Coronary artery (tissue), 2 donors: ENCODE measurements at regions not wholly inside any gene's neighbourhood (a gene's known extent, or its start where the extent isn't known, plus 50 kb on each side); places are given as distances from the start of the nearest gene placed in this dataset.
"Not testable (repeated sequence)": the region's sequence is repeated elsewhere in the genome, so short reads cannot be mapped to it uniquely, and the experiment has no call there.

ENCODE experiments used
- DNase-seq: peaks from one replicate; pipeline ENCODE4 v3.0.0-alpha.2; 2017; ENCODE audit warnings: low spot score
- H3K27ac ChIP-seq, 2 donors: fragments of 200-600 bp; sonication (generic); one replicate each; pipeline ENCODE4 v1.5.1; 2016 to 2019
- H3K4me3 ChIP-seq: fragments of 200-600 bp; sonication (generic); 2 replicates; pipeline ENCODE4 v1.5.1; 2016; ENCODE audit warnings: mild to moderate bottlenecking, moderate library complexity
- TF ChIP-seq, protein P1 (sequence below): fragments of 200-600 bp; sonication (generic); IDR thresholded peaks from one replicate; pipeline ENCODE4 v1.5.1; 2019; ENCODE audit warnings: antibody characterized with exemption

GRCh38 chr4:15336410-15337167 lies 91.2 kb upstream of the C1QTNF7 start:
- TF ChIP-seq, protein P1, sequence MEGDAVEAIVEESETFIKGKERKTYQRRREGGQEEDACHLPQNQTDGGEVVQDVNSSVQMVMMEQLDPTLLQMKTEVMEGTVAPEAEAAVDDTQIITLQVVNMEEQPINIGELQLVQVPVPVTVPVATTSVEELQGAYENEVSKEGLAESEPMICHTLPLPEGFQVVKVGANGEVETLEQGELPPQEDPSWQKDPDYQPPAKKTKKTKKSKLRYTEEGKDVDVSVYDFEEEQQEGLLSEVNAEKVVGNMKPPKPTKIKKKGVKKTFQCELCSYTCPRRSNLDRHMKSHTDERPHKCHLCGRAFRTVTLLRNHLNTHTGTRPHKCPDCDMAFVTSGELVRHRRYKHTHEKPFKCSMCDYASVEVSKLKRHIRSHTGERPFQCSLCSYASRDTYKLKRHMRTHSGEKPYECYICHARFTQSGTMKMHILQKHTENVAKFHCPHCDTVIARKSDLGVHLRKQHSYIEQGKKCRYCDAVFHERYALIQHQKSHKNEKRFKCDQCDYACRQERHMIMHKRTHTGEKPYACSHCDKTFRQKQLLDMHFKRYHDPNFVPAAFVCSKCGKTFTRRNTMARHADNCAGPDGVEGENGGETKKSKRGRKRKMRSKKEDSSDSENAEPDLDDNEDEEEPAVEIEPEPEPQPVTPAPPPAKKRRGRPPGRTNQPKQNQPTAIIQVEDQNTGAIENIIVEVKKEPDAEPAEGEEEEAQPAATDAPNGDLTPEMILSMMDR: no peak
- Histone ChIP-seq H3K4me3 (no peak overlapping the region), H3K27ac (no peak overlapping the region)
- DNase-seq: no peak

- H3K27ac ChIP-seq, H3K4me3 ChIP-seq, DNase-seq: not testable (repeated sequence)
Measured at GRCh38 chr4:15337168-15337657, 90.6 kb upstream of the C1QTNF7 start.

DNA sequence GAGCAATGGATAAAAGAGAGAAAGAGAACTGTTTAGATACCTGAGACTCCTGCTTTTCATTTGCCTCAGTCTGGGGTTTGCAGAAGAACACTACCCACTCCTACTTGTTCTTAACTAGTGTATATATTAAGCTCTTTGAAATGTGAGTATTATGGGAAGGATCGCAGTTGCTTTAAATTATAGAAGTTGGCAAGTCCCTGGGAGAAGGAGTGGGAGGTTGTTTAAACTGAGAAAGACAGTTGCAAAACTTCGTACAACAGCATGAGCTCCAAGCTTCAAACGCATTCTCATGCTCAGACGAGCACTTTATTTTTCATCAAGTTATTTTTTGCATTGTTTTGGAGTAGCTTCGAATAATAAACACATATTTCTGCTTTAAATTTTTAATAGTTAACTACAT lies 88.1 kb upstream of the C1QTNF7 start:
- Histone ChIP-seq H3K27ac (no peak overlapping the region), H3K4me3 (no peak overlapping the region)
- DNase-seq: no peak
- TF ChIP-seq, protein P1: no peak

DNA sequence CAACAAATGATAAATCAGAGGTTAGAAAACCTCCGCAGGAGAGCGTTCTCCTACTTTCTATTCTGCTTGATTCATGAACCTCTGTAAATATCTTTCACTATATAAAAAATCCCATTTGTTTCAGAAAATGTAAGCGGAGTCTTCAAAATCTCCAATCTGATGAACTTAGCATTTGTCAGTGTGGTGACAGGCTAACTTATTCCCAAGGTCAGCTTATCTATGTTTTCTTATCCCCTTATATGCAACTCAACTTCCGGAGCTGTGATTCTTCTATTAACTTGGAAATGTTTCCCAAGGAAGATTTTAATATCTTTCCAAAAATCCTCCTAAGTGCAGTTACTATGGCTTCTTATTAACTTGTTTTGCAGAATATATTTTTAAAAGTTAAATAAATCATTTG lies 87.5 kb upstream of the C1QTNF7 start:
- no peak for DNase-seq
- no peak overlapping the region for H3K4me3 ChIP-seq
- no peak overlapping the region for H3K27ac ChIP-seq
- TF ChIP-seq, protein P1: no peak

DNA sequence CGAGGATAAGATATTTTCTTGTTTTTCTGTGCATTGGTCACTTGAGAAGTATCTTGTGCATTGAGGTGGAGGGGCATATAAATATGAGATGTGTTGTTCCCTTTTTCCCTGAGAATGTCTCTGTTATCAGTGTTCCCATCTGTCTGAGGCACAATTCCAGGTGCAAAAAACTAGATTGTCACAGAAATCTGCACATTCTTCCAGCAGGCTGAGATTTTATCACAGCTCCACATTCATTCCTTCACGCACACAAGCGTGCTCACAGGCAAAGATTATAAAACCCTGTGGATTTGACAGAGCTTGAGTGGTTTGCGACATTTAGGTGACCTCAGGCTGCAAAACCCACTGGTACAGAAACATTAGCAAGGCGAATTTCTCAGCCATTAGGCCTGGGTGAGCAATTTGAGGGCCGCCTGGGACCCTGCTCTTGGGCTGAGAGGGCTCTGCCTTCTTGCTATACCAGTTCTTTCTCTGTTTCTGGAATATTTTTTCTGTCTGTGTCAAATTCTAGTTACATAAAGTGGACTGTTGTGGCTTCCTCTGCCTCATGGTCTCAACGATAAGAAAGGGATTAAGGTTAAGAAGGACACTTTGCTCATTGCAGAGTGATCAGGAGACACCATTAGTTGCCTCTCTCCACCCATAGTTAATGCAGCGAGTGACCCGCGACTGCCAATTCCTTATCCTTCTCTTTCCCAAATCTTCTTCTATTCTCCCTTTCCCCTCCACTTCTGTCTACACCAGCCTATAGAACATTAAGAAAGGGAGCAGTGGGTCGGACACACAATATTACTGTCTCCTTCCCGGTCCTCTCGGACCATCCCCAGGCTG lies 86.7 kb upstream of the C1QTNF7 start:
- H3K27ac ChIP-seq: no peak overlapping the region
- TF ChIP-seq, protein P1: no peak
- H3K4me3 ChIP-seq: peak overlapping the region; percentile 15
- no peak for DNase-seq

DNA sequence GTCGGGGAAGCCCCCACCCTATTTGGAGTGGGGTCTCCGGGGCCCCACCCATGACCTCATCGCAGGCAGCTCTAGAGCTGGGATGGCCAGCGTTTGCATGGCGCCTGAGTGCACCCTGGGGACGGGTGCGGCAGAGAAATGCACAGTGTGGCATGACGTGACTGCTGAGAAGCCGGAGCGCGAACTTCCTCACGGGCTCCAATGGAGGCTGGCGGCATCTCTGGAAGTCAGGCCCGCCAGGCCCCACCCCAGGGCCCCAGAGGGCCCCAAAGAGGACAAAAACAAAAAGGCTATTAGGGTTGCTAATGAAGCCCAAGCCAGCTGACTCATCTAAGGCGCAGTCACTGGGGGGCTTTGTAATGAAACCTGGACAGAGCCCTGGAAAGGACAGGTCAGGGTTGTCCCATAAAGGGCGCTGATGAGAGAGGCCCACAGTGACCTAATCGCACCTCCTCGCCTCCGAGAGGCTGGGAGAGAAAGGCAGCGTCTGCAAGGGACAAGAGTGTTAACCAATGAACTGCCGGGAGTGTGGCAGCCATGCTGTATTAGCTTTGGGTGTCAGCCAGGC lies 86.0 kb upstream of the C1QTNF7 start:
- no peak overlapping the region for H3K27ac ChIP-seq
- no peak overlapping the region for H3K4me3 ChIP-seq
- DNase-seq: no peak
- TF ChIP-seq, protein P1: no peak

GRCh38 chr4:15343000-15343399 lies 84.8 kb upstream of the C1QTNF7 start:
- no peak overlapping the region for H3K4me3 ChIP-seq
- TF ChIP-seq, protein P1: no peak
- DNase-seq: no peak
- H3K27ac ChIP-seq: no peak overlapping the region
